Fibroblast of the aortic adventitia (primary cell): ENCODE measurements at regions not wholly inside any gene's neighbourhood (a gene's known extent, or its start where the extent isn't known, plus 50 kb on each side); places are given as distances from the start of the nearest gene placed in this dataset.
A peak's percentile ranks its signal among the peaks of the same experiment; 100 is the strongest.
"Not testable (repeated sequence)": the region's sequence is repeated elsewhere in the genome, so short reads cannot be mapped to it uniquely, and the experiment has no call there.

Experiments
- DNase-seq: peaks from one replicate; pipeline ENCODE4 v3.0.0-alpha.2; 2010; ENCODE audit warnings: low read depth
- H3K4me3 ChIP-seq: 2 replicates; pipeline ENCODE4 v1.5.1; 2011; ENCODE audit warnings: low read depth, mild to moderate bottlenecking, control low read depth, low read length, moderate library complexity
- TF ChIP-seq, protein P1 (sequence below): IDR thresholded peaks from 2 replicates; pipeline ENCODE4 v1.5.1; 2011; ENCODE audit warnings: mild to moderate bottlenecking, low read length, control low read depth, inconsistent platforms; ENCODE audit not compliant: insufficient read depth

DNA sequence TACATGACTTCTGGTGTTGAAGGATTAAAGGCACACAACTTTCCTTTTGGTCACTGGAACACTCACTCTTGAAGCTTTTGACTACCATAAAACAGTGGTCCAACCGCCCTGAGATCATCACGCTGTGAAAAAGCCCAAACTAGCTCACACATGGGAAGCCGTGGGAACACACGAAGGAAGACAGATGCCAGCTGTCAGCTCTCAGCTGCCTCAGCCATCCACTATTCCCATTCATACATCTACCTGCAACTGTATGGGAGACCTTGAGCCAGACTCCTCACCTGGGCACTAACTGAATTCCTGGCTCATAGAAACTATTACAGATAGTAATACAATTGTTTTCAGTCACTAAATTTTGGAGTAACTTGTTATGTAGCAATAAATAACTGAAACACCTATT lies 246.1 kb downstream of the MSX2 start:
- DNase-seq = no peak
- H3K4me3 ChIP-seq = no peak overlapping the region
- TF ChIP-seq, protein P1, sequence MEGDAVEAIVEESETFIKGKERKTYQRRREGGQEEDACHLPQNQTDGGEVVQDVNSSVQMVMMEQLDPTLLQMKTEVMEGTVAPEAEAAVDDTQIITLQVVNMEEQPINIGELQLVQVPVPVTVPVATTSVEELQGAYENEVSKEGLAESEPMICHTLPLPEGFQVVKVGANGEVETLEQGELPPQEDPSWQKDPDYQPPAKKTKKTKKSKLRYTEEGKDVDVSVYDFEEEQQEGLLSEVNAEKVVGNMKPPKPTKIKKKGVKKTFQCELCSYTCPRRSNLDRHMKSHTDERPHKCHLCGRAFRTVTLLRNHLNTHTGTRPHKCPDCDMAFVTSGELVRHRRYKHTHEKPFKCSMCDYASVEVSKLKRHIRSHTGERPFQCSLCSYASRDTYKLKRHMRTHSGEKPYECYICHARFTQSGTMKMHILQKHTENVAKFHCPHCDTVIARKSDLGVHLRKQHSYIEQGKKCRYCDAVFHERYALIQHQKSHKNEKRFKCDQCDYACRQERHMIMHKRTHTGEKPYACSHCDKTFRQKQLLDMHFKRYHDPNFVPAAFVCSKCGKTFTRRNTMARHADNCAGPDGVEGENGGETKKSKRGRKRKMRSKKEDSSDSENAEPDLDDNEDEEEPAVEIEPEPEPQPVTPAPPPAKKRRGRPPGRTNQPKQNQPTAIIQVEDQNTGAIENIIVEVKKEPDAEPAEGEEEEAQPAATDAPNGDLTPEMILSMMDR = no peak

DNA sequence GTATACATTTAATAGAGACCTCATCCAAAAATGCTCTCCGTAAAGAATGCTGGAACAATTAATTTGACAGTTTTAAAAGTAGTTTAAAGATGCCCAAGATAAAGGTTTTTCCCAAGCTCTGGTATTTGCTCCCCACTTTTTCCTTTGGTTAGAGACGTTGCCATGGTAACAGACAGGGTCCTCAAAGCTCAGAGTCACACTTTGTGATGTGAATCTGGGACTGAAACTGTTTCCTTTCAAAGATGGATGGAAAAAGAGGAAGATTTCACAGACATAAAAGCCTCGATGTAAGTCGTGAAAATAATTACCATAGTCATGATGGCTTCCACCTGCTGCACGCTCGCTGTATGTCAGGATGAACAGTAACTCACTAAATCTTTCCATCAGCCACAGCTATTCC lies 229.5 kb downstream of the MSX2 start:
- H3K4me3 ChIP-seq = no peak overlapping the region
- TF ChIP-seq, protein P1 = no peak
- DNase-seq = no peak

DNA sequence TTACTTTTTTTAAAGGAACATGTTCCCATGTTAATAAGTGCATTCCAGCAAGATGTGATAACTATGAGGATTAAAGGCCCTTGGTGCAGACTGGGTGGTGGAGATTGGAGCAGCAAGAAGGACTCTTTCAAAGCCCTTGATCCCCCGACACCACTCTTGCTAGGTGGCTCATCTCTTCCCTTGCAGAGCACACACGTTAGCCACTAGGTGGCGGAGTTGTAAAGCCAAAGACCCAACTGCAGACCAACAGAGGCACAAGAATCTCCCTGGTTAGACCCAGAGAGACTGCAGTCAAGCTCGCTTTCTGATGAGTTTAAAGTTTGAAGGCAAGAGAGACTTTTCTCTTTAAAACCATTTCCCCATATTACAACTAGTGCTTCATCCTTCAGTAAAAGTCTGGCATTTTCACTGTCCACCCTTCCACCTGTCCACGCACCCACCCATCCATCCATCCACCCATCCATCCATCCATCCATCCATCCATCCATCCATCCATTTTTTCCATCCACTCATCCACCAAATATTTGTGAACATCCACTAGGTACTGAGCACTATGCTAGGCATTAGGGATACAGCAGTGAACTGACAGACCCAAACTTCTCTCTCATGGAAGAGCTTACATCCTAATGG lies 226.9 kb downstream of the MSX2 start:
- TF ChIP-seq, protein P1 = peak; percentile 90
- DNase-seq = peak; percentile 80
- no peak overlapping the region for H3K4me3 ChIP-seq

DNA sequence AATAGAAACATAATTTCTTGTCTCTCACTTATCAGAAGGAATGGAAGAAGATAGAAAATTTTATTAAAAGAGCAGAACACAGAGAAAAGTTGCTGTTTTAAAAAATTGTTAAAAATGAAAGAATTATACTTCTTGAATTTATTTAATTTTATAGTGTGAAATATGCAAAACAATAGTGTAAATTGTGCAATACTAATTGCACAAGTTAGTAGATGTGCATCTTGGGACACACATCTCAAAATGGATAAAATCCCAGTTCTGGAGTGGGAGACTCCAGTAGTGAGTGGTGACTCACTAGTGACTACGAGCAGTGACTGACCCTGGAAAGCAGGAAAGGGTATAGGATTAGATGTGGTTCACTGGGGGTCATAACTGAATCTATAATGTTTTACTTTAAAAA lies 223.2 kb downstream of the MSX2 start:
- TF ChIP-seq, protein P1 = no peak
- DNase-seq = no peak
- no peak overlapping the region for H3K4me3 ChIP-seq

DNA sequence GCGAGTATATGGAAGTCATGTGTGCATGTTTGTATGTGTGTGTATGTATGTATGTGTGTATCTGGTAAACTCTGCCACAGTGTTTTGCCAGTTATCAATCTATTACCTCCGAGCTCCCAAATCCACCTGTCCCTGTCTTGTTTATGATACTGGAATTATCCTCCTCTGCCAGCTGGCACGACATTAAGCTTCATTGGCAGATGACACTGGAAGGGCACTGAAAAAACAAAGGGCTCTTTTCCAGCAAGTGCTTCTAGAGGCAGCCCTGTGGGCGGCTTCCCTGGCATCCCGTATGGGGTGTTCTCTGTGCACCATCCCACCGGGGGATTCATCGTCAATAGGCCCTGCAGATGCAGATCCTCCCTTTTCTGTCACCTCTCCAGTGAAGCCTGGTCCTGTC lies 221.5 kb downstream of the MSX2 start:
- no peak overlapping the region for H3K4me3 ChIP-seq
- no peak for DNase-seq
- TF ChIP-seq, protein P1 = no peak

DNA sequence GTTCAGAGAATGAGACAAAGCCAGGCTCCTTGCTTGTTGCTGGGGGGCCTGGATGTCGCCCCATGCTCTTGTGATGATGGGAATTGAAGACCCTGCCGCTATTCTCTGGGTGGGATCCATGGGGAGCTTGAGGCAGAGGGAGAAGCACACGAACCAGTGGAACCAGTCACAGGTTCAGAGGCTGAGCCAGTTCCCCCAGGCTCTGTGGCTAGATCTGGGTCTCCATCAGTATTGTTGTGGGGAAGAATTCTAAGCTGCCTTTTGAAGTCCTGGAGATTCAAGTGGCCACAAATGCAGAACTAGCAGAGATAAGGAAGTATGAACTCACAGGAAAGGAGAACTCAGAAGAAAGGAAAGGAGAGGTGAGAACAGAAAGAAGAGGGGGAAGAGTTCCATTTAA lies 219.4 kb downstream of the MSX2 start:
- TF ChIP-seq, protein P1 = no peak
- no peak for DNase-seq
- no peak overlapping the region for H3K4me3 ChIP-seq

DNA sequence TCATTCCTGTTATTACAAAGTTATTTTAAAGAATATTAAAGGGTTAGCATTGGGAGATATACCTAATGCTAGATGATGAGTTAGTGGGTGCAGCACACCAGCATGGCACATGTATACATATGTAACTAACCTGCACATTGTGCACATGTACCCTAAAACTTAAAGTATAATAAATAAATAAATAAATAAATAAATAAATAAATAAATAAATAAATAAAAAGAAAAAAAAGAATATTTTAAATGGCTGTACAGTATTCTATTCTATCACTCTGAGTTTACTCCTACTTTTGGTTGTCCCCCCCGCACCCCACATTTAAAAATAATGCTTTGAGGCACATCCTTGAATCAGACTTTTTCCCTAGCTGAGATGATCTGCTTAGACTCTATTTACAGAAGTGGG lies 218.6 kb downstream of the MSX2 start:
- not testable (repeated sequence) for DNase-seq, H3K4me3 ChIP-seq
